Stimulated activated CD4-positive, alpha-beta T cell treated with anti-CD3 and anti-CD28 coated beads, Interleukin-4, amount 100 ng/mL, for 48 hours (primary cell): ENCODE measurements at regions not wholly inside any gene's neighbourhood (a gene's known extent, or its start where the extent isn't known, plus 50 kb on each side); places are given as distances from the start of the nearest gene placed in this dataset.
"Not testable (repeated sequence)": the region's sequence is repeated elsewhere in the genome, so short reads cannot be mapped to it uniquely, and the experiment has no call there.

ENCODE experiments used
- DNase-seq, 2 donors: peaks; one replicate each; pipeline ENCODE4 v3.0.0-alpha.2; 2020; ENCODE audit warnings: low read depth in 2 of 2

- not testable (repeated sequence) for DNase-seq
These were observed 1447.0 kb downstream of the ZPLD1 start for GRCh38 chr3:103881809-103882208.

- no peak for DNase-seq
These were observed 1454.9 kb downstream of the ZPLD1 start for GRCh38 chr3:103889675-103890074.

- DNase-seq = no peak
These were observed 1459.5 kb downstream of the ZPLD1 start for GRCh38 chr3:103894162-103894822.

GRCh38 chr3:103899328-103899727, 1464.5 kb downstream of the ZPLD1 start:
- DNase-seq = no peak

GRCh38 chr3:103904991-103905390, 1461.7 kb upstream of the ALCAM start:
- no peak for DNase-seq

GRCh38 chr3:103906304-103906703, 1460.4 kb upstream of the ALCAM start:
- no peak for DNase-seq

- DNase-seq = no peak
These were observed 1459.9 kb upstream of the ALCAM start for GRCh38 chr3:103906808-103907207.

- no peak for DNase-seq
These were observed 1459.1 kb upstream of the ALCAM start for GRCh38 chr3:103907567-103907966.

- no peak for DNase-seq
These were observed 1457.3 kb upstream of the ALCAM start for GRCh38 chr3:103909395-103909794.

GRCh38 chr3:103918336-103918735, 1448.4 kb upstream of the ALCAM start:
- DNase-seq = no peak

- DNase-seq = no peak
These were observed 1447.4 kb upstream of the ALCAM start for GRCh38 chr3:103919327-103919726.

- no peak for DNase-seq
These were observed 1442.8 kb upstream of the ALCAM start for GRCh38 chr3:103923907-103924306.

- no peak for DNase-seq
These were observed 1442.2 kb upstream of the ALCAM start for GRCh38 chr3:103924544-103924943.

- DNase-seq = no peak
These were observed 1439.8 kb upstream of the ALCAM start for GRCh38 chr3:103926936-103927335.

GRCh38 chr3:103927896-103928295, 1438.8 kb upstream of the ALCAM start:
- no peak for DNase-seq

- no peak for DNase-seq
These were observed 1429.6 kb upstream of the ALCAM start for GRCh38 chr3:103937094-103937493.

- no peak for DNase-seq
These were observed 1419.6 kb upstream of the ALCAM start for GRCh38 chr3:103947062-103947461.

GRCh38 chr3:103949693-103950092, 1417.0 kb upstream of the ALCAM start:
- DNase-seq = no peak

- DNase-seq = no peak
These were observed 1416.0 kb upstream of the ALCAM start for GRCh38 chr3:103950676-103951075.

GRCh38 chr3:103953796-103954195, 1412.9 kb upstream of the ALCAM start:
- DNase-seq = no peak

- DNase-seq = no peak
These were observed 1405.9 kb upstream of the ALCAM start for GRCh38 chr3:103960819-103961218.

GRCh38 chr3:103963599-103963998, 1403.1 kb upstream of the ALCAM start:
- DNase-seq = no peak

GRCh38 chr3:103965764-103966163, 1400.9 kb upstream of the ALCAM start:
- DNase-seq = no peak

GRCh38 chr3:103966749-103967148, 1400.0 kb upstream of the ALCAM start:
- no peak for DNase-seq
